B cell (primary cell): ENCODE measurements at regions not wholly inside any gene's neighbourhood (a gene's known extent, or its start where the extent isn't known, plus 50 kb on each side); places are given as distances from the start of the nearest gene placed in this dataset.

Experiments used
- ATAC-seq: fragments of 200-7000 bp; cut with Tn5 transposase; one replicate; pipeline ENCODE4 v1.10.0; 2021; ENCODE audit warnings: low read depth, mild to moderate bottlenecking, moderate number of reproducible peaks, moderate library complexity
- CTCF ChIA-PET: fragments of 350-600 bp; sonication (Branson Sonifier 250); formaldehyde crosslinking; loops from one replicate; lab custom pipeline; 2021; ENCODE audit warnings: antibody characterized with exemption, inconsistent platforms; lab: Charles Lee
- POLR2A ChIA-PET: fragments of 350-600 bp; sonication (Branson Sonifier 250); formaldehyde crosslinking; loops from one replicate; lab custom pipeline; 2021; ENCODE audit warnings: antibody characterized with exemption; lab: Charles Lee
- DNase-seq: peaks from one replicate; pipeline ENCODE4 v3.0.0; 2013
- H2AFZ ChIP-seq: 2 replicates; pipeline ENCODE4 v1.6.1; 2012; ENCODE audit warnings: mild to moderate bottlenecking, low read depth, low read length; ENCODE audit not compliant: insufficient read depth, poor library complexity, severe bottlenecking
- H3K27ac ChIP-seq, 2 donors: 1 replicate in 1 of 2; 2 replicates in 1 of 2; pipeline ENCODE4 v1.5.1; 2012 to 2013; ENCODE audit warnings: low read length in 2 of 2, mild to moderate bottlenecking in 2 of 2, moderate library complexity in 1 of 2
- H3K27me3 ChIP-seq, 4 experiments: fragments of 200-600 bp in 1 of 4; sonication (generic) in 1 of 4; replicated peaks in 1 of 4; 1 replicate in 2 of 4; 2 replicates in 2 of 4; pipeline versions ENCODE4 v1.6.1 to v1.7.0; 2013 to 2016; ENCODE audit warnings: low read length in 3 of 4, mild to moderate bottlenecking in 2 of 4, mixed read lengths in 1 of 4, moderate library complexity in 1 of 4; ENCODE audit not compliant: insufficient read depth in 4 of 4, control insufficient read depth in 3 of 4; ENCODE audit errors: control extremely low read depth in 1 of 4
- H3K36me3 ChIP-seq, 2 experiments: replicated peaks in 1 of 2; 1 replicate in 1 of 2; 2 replicates in 1 of 2; pipeline versions ENCODE4 v1.6.1 to v1.7.1; 2013; ENCODE audit warnings: low read length in 1 of 2; ENCODE audit not compliant: insufficient read depth in 2 of 2, control insufficient read depth in 1 of 2; ENCODE audit errors: control extremely low read depth in 1 of 2, extremely low read depth in 1 of 2
- H3K4me1 ChIP-seq, 2 donors: fragments of 200-600 bp in 1 of 2; sonication (generic) in 1 of 2; 1 replicate in 1 of 2; 2 replicates in 1 of 2; pipeline versions ENCODE4 v1.5.1 to v1.6.1; 2013 to 2017; ENCODE audit warnings: low read length in 2 of 2; ENCODE audit not compliant: control insufficient read depth in 2 of 2, insufficient read depth in 2 of 2
- H3K4me2 ChIP-seq: replicated peaks from 2 replicates; pipeline ENCODE3; 2012; ENCODE audit warnings: mild to moderate bottlenecking, low read depth, low read length; ENCODE audit not compliant: poor library complexity, severe bottlenecking
- H3K4me3 ChIP-seq, 5 experiments: fragments of 200-600 bp in 1 of 5; sonication (generic) in 1 of 5; 1 replicate in 3 of 5; 2 replicates in 2 of 5; pipeline versions ENCODE4 v1.5.1 to v1.7.0; 2011 to 2016; ENCODE audit warnings: low read length in 4 of 5, mild to moderate bottlenecking in 4 of 5, low read depth in 2 of 5, control low read depth in 1 of 5, moderate library complexity in 1 of 5; ENCODE audit not compliant: insufficient read depth in 1 of 5; ENCODE audit errors: control extremely low read depth in 1 of 5, extremely low read depth in 1 of 5
- H3K79me2 ChIP-seq: fragments of 200-600 bp; sonication (generic); one replicate; pipeline ENCODE4 v1.6.0; 2016; ENCODE audit warnings: low read length; ENCODE audit not compliant: control insufficient read depth, insufficient read depth
- H3K9ac ChIP-seq: fragments of 200-600 bp; sonication (generic); 2 replicates; pipeline ENCODE4 v1.6.1; 2017; ENCODE audit warnings: mild to moderate bottlenecking, low read length, moderate library complexity
- H3K9me3 ChIP-seq, 3 donors: one replicate each; pipeline versions ENCODE4 v1.6.1 to v1.7.1; 2013; ENCODE audit warnings: low read length in 2 of 3; ENCODE audit not compliant: control insufficient read depth in 2 of 3, insufficient read depth in 1 of 3; ENCODE audit errors: control extremely low read depth in 1 of 3
- H4K20me1 ChIP-seq: 2 replicates; pipeline ENCODE4 v1.6.0; 2012; ENCODE audit warnings: mild to moderate bottlenecking, low read length; ENCODE audit not compliant: insufficient read depth, control insufficient read depth, poor library complexity, severe bottlenecking
- H3K27ac Mint-ChIP-seq: one replicate; pipeline ENCODE4 v1.8.0; 2021; ENCODE audit warnings: mixed read lengths
- H3K27me3 Mint-ChIP-seq: one replicate; pipeline ENCODE4 v1.8.0; 2021; ENCODE audit warnings: mixed read lengths
- H3K4me1 Mint-ChIP-seq: one replicate; pipeline ENCODE4 v1.8.0; 2021; ENCODE audit warnings: mixed read lengths
- H3K4me3 Mint-ChIP-seq: one replicate; pipeline ENCODE4 v1.8.0; 2021; ENCODE audit warnings: mixed read lengths
- H3K9me3 Mint-ChIP-seq: one replicate; pipeline ENCODE4 v1.8.0; 2022; ENCODE audit warnings: mixed read lengths; ENCODE audit not compliant: insufficient read depth
- CTCF ChIP-seq: fragments of 200-600 bp; IDR thresholded peaks from one replicate; pipeline ENCODE4 v1.8.0; 2022; ENCODE audit warnings: antibody characterized with exemption, mild to moderate bottlenecking
- EZH2 ChIP-seq: IDR thresholded peaks from 2 replicates; pipeline ENCODE4 v1.6.1; 2012; ENCODE audit warnings: borderline replicate concordance, low read depth, mild to moderate bottlenecking, moderate library complexity, low read length; ENCODE audit not compliant: insufficient read depth, poor library complexity, severe bottlenecking
- WGBS: methylation state at CpG from one replicate; pipeline ENCODE4 v1.1.5; 2013; ENCODE audit warnings: missing lambda C conversion rate; ENCODE audit not compliant: insufficient coverage; 5-methylcytosine and 5-hydroxymethylcytosine counted together
- intact Hi-C: fragments of 100-400 bp; cut with micrococcal nuclease; formaldehyde crosslinking; loops from one replicate; pipeline ENCODE4 v1.10.0; 2022

- Histone ChIP-seq H3K4me2 (no peak overlapping the region), H3K4me1 (no peaks in the 10 kb centered on the region), H3K36me3 (no peaks in the 10 kb centered on the region), H3K9me3 (no peaks in the 10 kb centered on the region), H3K27ac (no peak overlapping the region), H3K4me3 (no peak overlapping the region), H3K27me3 (no peaks in the 10 kb centered on the region), H3K79me2 (no peaks in the 10 kb centered on the region), H3K9ac (no peak overlapping the region), H4K20me1 (no peaks in the 10 kb centered on the region), H2AFZ (no peak overlapping the region)
- intact Hi-C loops, result no loop called here
- DNase-seq, result no peak
- ChIA-PET POLR2A (no interaction called here), CTCF (interaction anchor here (1.5 kb wide), 1 partner anchor 17 kb away, joined by 4 read pairs; no protein-coding TSS in a partner anchor)
- H3K27ac Mint-ChIP-seq, result no peak overlapping the region
- H3K9me3 Mint-ChIP-seq, result no peaks in the 10 kb centered on the region
- WGBS, result no CpG with 5 or more reads among the region's 2 CpGs
- no peaks in the 10 kb centered on the region for H3K27me3 Mint-ChIP-seq
- no peak for TF ChIP-seq CTCF
- no peak for TF ChIP-seq EZH2
- ATAC-seq, result no peak
- no peaks in the 10 kb centered on the region for H3K4me1 Mint-ChIP-seq
- no peak overlapping the region for H3K4me3 Mint-ChIP-seq
Measured at GRCh38 chr6:95185874-95186273, 391.5 kb upstream of the MANEA start.

GRCh38 chr6:95186710-95187109, 390.6 kb upstream of the MANEA start:
- DNase-seq (no peak), ATAC-seq (no peak)
- Mint-ChIP-seq H3K27ac (no peak overlapping the region), H3K27me3 (no peaks in the 10 kb centered on the region), H3K9me3 (no peaks in the 10 kb centered on the region), H3K4me1 (no peaks in the 10 kb centered on the region), H3K4me3 (no peak overlapping the region)
- H3K9me3 ChIP-seq, result no peaks in the 10 kb centered on the region
- no peaks in the 10 kb centered on the region for H3K27me3 ChIP-seq
- ChIA-PET POLR2A (no interaction called here), CTCF (interaction anchor here (0.6 to 1.3 kb wide), 2 partner anchors 14 to 16 kb away, joined by 3 read pairs; no protein-coding TSS in a partner anchor)
- H2AFZ ChIP-seq, result no peak overlapping the region
- H3K36me3 ChIP-seq, result no peaks in the 10 kb centered on the region
- TF ChIP-seq CTCF, result no peak
- TF ChIP-seq EZH2, result no peak
- no peak overlapping the region for H3K4me2 ChIP-seq
- no peaks in the 10 kb centered on the region for H3K4me1 ChIP-seq
- no peak overlapping the region for H3K27ac ChIP-seq
- intact Hi-C loops, result no loop called here
- H3K79me2 ChIP-seq, result no peaks in the 10 kb centered on the region
- no peak overlapping the region for H3K4me3 ChIP-seq
- no CpG with 5 or more reads among the region's 1 CpG for WGBS
- no peak overlapping the region for H3K9ac ChIP-seq
- no peaks in the 10 kb centered on the region for H4K20me1 ChIP-seq
